HCT116 (cell line): ENCODE measurements at regions not wholly inside any gene's neighbourhood (a gene's known extent, or its start where the extent isn't known, plus 50 kb on each side); places are given as distances from the start of the nearest gene placed in this dataset.
"Not testable (repeated sequence)": the region's sequence is repeated elsewhere in the genome, so short reads cannot be mapped to it uniquely, and the experiment has no call there.

Experiments used
- ATAC-seq: fragments of 200-7000 bp; cut with Tn5 transposase; 2 replicates; pipeline ENCODE4 v1.9.1; 2020; ENCODE audit warnings: mild to moderate bottlenecking, moderate library complexity
- BruUV-seq: library from RNA; stranded (reverse); fragments of 400-500 nt; replicated peaks from 2 replicates; lab custom pipeline; 2021; lab: Mats Ljungman, UMichigan
- CTCF ChIA-PET: fragments of 300-600 bp; sonication (Branson Sonifier 250); formaldehyde crosslinking; loops from one replicate; lab custom pipeline; 2021; ENCODE audit warnings: antibody characterized with exemption; lab: Charles Lee
- POLR2A ChIA-PET: fragments of 300-600, 350-600 bp; sonication (Branson Sonifier 250); formaldehyde crosslinking; loops from one replicate; lab custom pipeline; 2021; ENCODE audit warnings: antibody characterized with exemption; lab: Charles Lee
- RAD21 ChIA-PET, 2 experiments: fragments of 300-600 bp; sonication (Branson Sonifier 250); formaldehyde crosslinking; loops; one replicate each; lab custom pipeline; 2023; ENCODE audit warnings: low total read pairs in 2 of 2; ENCODE audit not compliant: uncharacterized antibody in 2 of 2, unreplicated experiment in 2 of 2, low non-redundant PET in 1 of 2; lab: Charles Lee
- DNase-seq: peaks from one replicate; pipeline ENCODE4 v3.0.0-alpha.2; 2010; ENCODE audit warnings: low read depth, low spot score
- H2AFZ ChIP-seq: fragments of 200-600 bp; shearing (Covaris generic), sonication (generic); 2 replicates; pipeline ENCODE4 v1.6.1; 2017; ENCODE audit warnings: low read depth, mixed run types, mixed read lengths, antibody characterized with exemption, low read length; ENCODE audit not compliant: poor library complexity, severe bottlenecking
- H3K27ac ChIP-seq: 2 replicates; pipeline ENCODE4 v1.5.1; 2012; ENCODE audit warnings: low read depth, low read length
- H3K27me3 ChIP-seq: fragments of 200-600 bp; sonication (generic); 2 replicates; pipeline ENCODE4 v1.6.1; 2016; ENCODE audit warnings: mixed run types, low read length, mixed read lengths; ENCODE audit not compliant: insufficient read depth
- H3K36me3 ChIP-seq, 2 experiments: fragments of 200-500 bp in 1 of 2; fragments of 200-600 bp in 1 of 2; sonication (Bioruptor generic) in 1 of 2; sonication (generic) in 1 of 2; 2 replicates each; pipeline versions ENCODE4 v1.5.1 to v1.6.1; 2014 to 2016; ENCODE audit warnings: low read length in 2 of 2, inconsistent platforms in 1 of 2, mixed read lengths in 1 of 2, mixed run types in 1 of 2; ENCODE audit not compliant: insufficient read depth in 2 of 2, control insufficient read depth in 1 of 2
- H3K4me1 ChIP-seq, 2 experiments: fragments of 200-600 bp in 1 of 2; sonication (generic) in 1 of 2; 2 replicates each; pipeline versions ENCODE4 v1.5.1 to v1.6.1; 2012 to 2017; ENCODE audit warnings: low read length in 2 of 2, inconsistent platforms in 1 of 2, mild to moderate bottlenecking in 1 of 2, mixed read lengths in 1 of 2, mixed run types in 1 of 2, moderate library complexity in 1 of 2; ENCODE audit not compliant: insufficient read depth in 2 of 2, control insufficient read depth in 1 of 2
- H3K4me2 ChIP-seq: fragments of 200-600 bp; sonication (generic); 2 replicates; pipeline ENCODE4 v1.6.1; 2017; ENCODE audit warnings: mixed run types, low read length, mixed read lengths
- H3K4me3 ChIP-seq, 2 experiments: fragments of 200-600 bp in 1 of 2; sonication (generic) in 1 of 2; replicated peaks in 1 of 2; 2 replicates each; pipeline ENCODE4 v1.5.1; 2011 to 2016; ENCODE audit warnings: low read length in 2 of 2, control low read depth in 1 of 2, low read depth in 1 of 2, mild to moderate bottlenecking in 1 of 2, mixed read lengths in 1 of 2, mixed run types in 1 of 2
- H3K79me2 ChIP-seq: fragments of 200-600 bp; sonication (generic); 2 replicates; pipeline ENCODE4 v1.6.1; 2017; ENCODE audit warnings: mild to moderate bottlenecking, mixed run types, low read length, moderate library complexity, mixed read lengths; ENCODE audit not compliant: insufficient read depth
- H3K9ac ChIP-seq: fragments of 200-600 bp; sonication (generic); 2 replicates; pipeline ENCODE4 v1.6.1; 2016; ENCODE audit warnings: low read length, mixed read lengths
- H3K9me2 ChIP-seq: fragments of 200-600 bp; sonication (generic), shearing (Covaris generic); 2 replicates; pipeline ENCODE4 v1.6.1; 2017; ENCODE audit warnings: mixed run types, mild to moderate bottlenecking, moderate library complexity; ENCODE audit not compliant: insufficient read depth
- H3K9me3 ChIP-seq, 2 experiments: fragments of 200-500 bp in 1 of 2; fragments of 200-600 bp in 1 of 2; sonication (Bioruptor generic) in 1 of 2; sonication (generic) in 1 of 2; 2 replicates each; pipeline ENCODE4 v1.6.1; 2014 to 2017; ENCODE audit warnings: low read length in 2 of 2, mixed read lengths in 2 of 2, inconsistent platforms in 1 of 2, low read depth in 1 of 2, mild to moderate bottlenecking in 1 of 2, mixed run types in 1 of 2, moderate library complexity in 1 of 2; ENCODE audit not compliant: control insufficient read depth in 1 of 2, insufficient read depth in 1 of 2
- H4K20me1 ChIP-seq: fragments of 200-600 bp; sonication (generic), shearing (Covaris generic); 2 replicates; pipeline ENCODE4 v1.6.1; 2017; ENCODE audit warnings: mixed run types, mild to moderate bottlenecking, moderate library complexity; ENCODE audit not compliant: insufficient read depth
- CEBPB ChIP-seq: IDR thresholded peaks from 2 replicates; pipeline ENCODE4 v1.6.1; 2012; ENCODE audit warnings: low read depth
- CTCF ChIP-seq, 3 experiments: fragments of 200-600 bp in 1 of 3; sonication (generic) in 1 of 3; IDR thresholded peaks in 2 of 3; conservative IDR thresholded peaks in 1 of 3; 2 replicates each; pipeline ENCODE4 v1.5.1; 2012 to 2017; ENCODE audit warnings: low read depth in 2 of 3, low read length in 2 of 3, antibody characterized with exemption in 1 of 3, borderline replicate concordance in 1 of 3, control low read depth in 1 of 3, mild to moderate bottlenecking in 1 of 3, mixed read lengths in 1 of 3, mixed run types in 1 of 3, moderate library complexity in 1 of 3; ENCODE audit not compliant: insufficient read depth in 1 of 3
- EGR1 ChIP-seq: IDR thresholded peaks from 2 replicates; pipeline ENCODE4 v1.6.1; 2012; ENCODE audit warnings: low read depth
- ELF1 ChIP-seq: IDR thresholded peaks from 2 replicates; pipeline ENCODE4 v1.6.1; 2012; ENCODE audit warnings: low read depth, borderline replicate concordance
- JUND ChIP-seq: IDR thresholded peaks from 2 replicates; pipeline ENCODE4 v1.6.1; 2012
- POLR2A ChIP-seq: IDR thresholded peaks from 2 replicates; pipeline ENCODE4 v1.7.0; 2011; ENCODE audit warnings: borderline replicate concordance; ENCODE audit not compliant: insufficient read depth, insufficient read length; ENCODE audit errors: extremely low read depth
- RAD21 ChIP-seq: IDR thresholded peaks from 2 replicates; pipeline ENCODE4 v1.6.1; 2012; ENCODE audit warnings: low read depth, mild to moderate bottlenecking
- SP1 ChIP-seq: IDR thresholded peaks from 2 replicates; pipeline ENCODE4 v1.6.1; 2012; ENCODE audit warnings: low read depth
- SRF ChIP-seq: IDR thresholded peaks from 2 replicates; pipeline ENCODE4 v1.6.1; 2012; ENCODE audit warnings: low read depth
- ZBTB33 ChIP-seq: IDR thresholded peaks from 2 replicates; pipeline ENCODE4 v1.6.1; 2011; ENCODE audit warnings: mild to moderate bottlenecking, low read length, moderate library complexity; ENCODE audit not compliant: insufficient replicate concordance; ENCODE audit errors: extremely low read depth
- ZNF274 ChIP-seq: fragments of 200-500 bp; sonication (Bioruptor generic); IDR thresholded peaks from 2 replicates; pipeline ENCODE4 v1.6.1; 2014; ENCODE audit warnings: mild to moderate bottlenecking, low read depth, low read length, inconsistent platforms
- intact Hi-C: fragments of 100-400 bp; cut with micrococcal nuclease; formaldehyde crosslinking; loops from 2 replicates; pipeline ENCODE4 v1.10.0; 2022

GRCh38 chr10:45235260-45235769 lies 80.1 kb downstream of the OR13A1 start:
- H3K4me2 ChIP-seq = peak overlapping the region; percentile 37; the same call in 1 of the 2 replicates
- H4K20me1 ChIP-seq, H3K9ac ChIP-seq, H3K79me2 ChIP-seq, H3K4me3 ChIP-seq, H3K9me3 ChIP-seq, H3K27me3 ChIP-seq, H3K36me3 ChIP-seq, H3K4me1 ChIP-seq, H3K9me2 ChIP-seq, H3K27ac ChIP-seq: not testable (repeated sequence)
- RAD21 ChIA-PET = interaction anchor here (0.6 to 1.3 kb wide), 5 partner anchors 15 to 499 kb away, joined by 3 to 6 read pairs (median 3); no protein-coding TSS in a partner anchor
- POLR2A ChIA-PET = interaction anchor here (1.0 kb wide), 1 partner anchor 257 kb away, joined by 3 read pairs; the partner anchor contains the start of gene DEPP1
- TF ChIP-seq CTCF (IDR thresholded peaks at IDR 0.05 in 2 of 3, conservative IDR thresholded peaks at IDR 0.05 in 1 of 3; ENCODE audit: borderline replicate concordance in 1 of 3, insufficient read depth in 1 of 3, low read depth in 2 of 3, low read length in 2 of 3) (peak; percentile 33 to 77 (median 60)), EGR1 (peak; percentile 55), RAD21 (peak; percentile 88)
- H2AFZ ChIP-seq = peak overlapping the region; percentile 56
- ATAC-seq (peak; percentile 92), DNase-seq (peak; percentile 83)
- intact Hi-C loops = loop anchor here (1.0 to 10.0 kb wide), 8 partner anchors 13 to 1019 kb away; partner anchors contain the start of genes ZFAND4 and ZNF22
- TSS peak; percentile 94 for BruUV-seq
- CTCF ChIA-PET = interaction anchor here (0.6 to 3.2 kb wide), 11 partner anchors 14 to 788 kb away, joined by 3 to 22 read pairs (median 4); partner anchors contain the start of gene ZFAND4

- intact Hi-C loops = loop anchor here (1.0 to 10.0 kb wide), 8 partner anchors 13 to 1019 kb away; partner anchors contain the start of genes ZFAND4 and ZNF22
- RAD21 ChIA-PET = interaction anchor here (0.7 to 1.3 kb wide), 3 partner anchors 14 to 303 kb away, joined by 3 to 6 read pairs (median 5); no protein-coding TSS in a partner anchor
- no peaks in the 10 kb centered on the region for H3K9me3 ChIP-seq
- 0 out of 2 replicates have a peak overlapping the region, but pooled peaks have one; percentile 37 for H3K4me2 ChIP-seq
- TF ChIP-seq CEBPB = no peak
- no peak for TF ChIP-seq JUND
- no peak for TF ChIP-seq POLR2A
- TF ChIP-seq ELF1 = no peak
- no peak for TF ChIP-seq SP1
- TF ChIP-seq ZBTB33 = no peak
- no peak for TF ChIP-seq SRF
- no peak for TF ChIP-seq ZNF274
- TF ChIP-seq, all 23 proteins: peak for 0
- Histone ChIP-seq H3K27ac (no peak overlapping the region), H3K4me3 (no peak overlapping the region), H3K9ac (no peak overlapping the region), H3K27me3 (no peaks in the 10 kb centered on the region), H4K20me1 (no peaks in the 10 kb centered on the region), H2AFZ (peak overlapping the region; percentile 45), H3K4me1 (peaks cover 0 to 5% of the 10 kb centered on the region in 2 experiments; a peak in 2 of 4 replicates), H3K9me2 (no peaks in the 10 kb centered on the region), H3K36me3 (no peaks in the 10 kb centered on the region), H3K79me2 (no peaks in the 10 kb centered on the region)
- no peak for DNase-seq
- no TSS peak for BruUV-seq
- peak; percentile 18 for ATAC-seq
- CTCF ChIA-PET = interaction anchor here (1.1 to 3.2 kb wide), 7 partner anchors 14 to 788 kb away, joined by 4 to 22 read pairs (median 5); no protein-coding TSS in a partner anchor
- POLR2A ChIA-PET = no interaction called here
Measured at GRCh38 chr10:45235798-45236220, 79.6 kb downstream of the OR13A1 start.
